HG03103 (cell line): ENCODE measurements at regions not wholly inside any gene's neighbourhood (a gene's known extent, or its start where the extent isn't known, plus 50 kb on each side); places are given as distances from the start of the nearest gene placed in this dataset.
"Not testable (repeated sequence)": the region's sequence is repeated elsewhere in the genome, so short reads cannot be mapped to it uniquely, and the experiment has no call there.

Experiments
- ATAC-seq: cut with Tn5 transposase; IDR thresholded peaks from one replicate; pipeline ENCODE4 v1.9.1; 2021; ENCODE audit warnings: low read depth; ENCODE audit not compliant: unreplicated experiment

DNA sequence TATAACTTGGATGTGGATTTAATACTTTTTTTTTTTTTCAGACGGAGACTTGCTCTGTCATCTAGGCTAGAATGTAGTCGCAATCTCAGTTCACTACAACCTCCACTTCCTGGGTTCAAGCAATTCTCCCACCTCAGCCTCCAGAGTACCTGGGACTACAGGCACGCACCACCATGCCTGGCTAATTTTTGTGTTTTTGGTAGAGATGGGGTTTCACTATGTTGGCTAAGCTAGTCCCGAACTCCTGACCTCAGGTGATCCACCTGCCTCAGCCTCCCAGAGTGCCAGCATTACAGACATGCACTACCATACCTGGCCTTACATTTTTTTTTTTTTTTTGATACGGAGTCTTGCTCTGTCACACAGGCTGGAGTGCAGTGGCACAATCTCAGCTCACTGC, 85.6 kb upstream of the BTN3A2 start:
- ATAC-seq, result not testable (repeated sequence)

DNA sequence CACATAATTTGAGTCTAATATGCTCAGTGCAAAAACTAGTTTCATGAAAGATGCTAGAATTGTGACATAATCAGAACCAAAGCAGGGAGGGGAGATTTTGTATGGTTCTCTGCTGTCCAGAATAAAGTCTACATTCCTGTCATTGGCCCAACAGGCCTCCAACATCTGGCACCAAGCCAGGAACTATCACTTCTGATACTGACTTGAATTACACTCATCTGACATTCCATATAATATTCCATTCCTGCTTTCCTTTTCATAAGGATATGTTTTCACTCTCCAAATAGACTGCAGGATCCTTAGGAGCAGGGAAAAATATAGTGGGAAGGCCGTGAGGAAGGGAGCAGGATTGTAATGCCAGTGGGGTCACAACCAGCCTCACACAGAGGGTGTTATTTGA, 84.6 kb upstream of the BTN3A2 start:
- no peak for ATAC-seq

DNA sequence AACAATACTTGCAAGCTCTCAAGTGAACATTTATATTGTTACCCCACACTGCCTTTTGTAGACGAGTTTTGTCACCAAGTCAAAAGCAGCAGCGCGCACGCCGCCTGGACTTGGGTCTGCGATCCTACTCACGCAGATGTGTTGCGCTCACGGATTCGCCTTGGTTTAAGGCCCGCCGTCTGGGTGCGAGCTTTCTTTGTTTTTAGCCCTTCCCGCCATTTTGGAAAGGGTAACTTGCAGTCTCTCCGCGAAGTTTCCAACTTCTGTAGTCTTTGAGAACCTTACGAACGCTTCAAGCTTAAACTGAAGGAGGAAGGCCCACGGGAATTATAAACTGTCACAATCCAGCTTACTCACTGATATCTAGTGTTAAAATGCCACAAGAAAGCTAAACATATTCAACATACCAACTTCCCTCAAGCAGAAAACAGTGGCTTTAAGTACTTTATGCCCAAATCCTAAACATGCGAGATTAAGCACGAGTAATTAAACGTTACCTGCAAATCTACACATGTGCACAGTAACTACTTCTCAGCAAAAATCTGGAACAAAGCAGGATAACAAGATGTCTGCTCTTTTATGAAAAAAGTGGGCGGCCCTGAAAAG, 80.4 kb upstream of the BTN3A2 start:
- no peak for ATAC-seq

DNA sequence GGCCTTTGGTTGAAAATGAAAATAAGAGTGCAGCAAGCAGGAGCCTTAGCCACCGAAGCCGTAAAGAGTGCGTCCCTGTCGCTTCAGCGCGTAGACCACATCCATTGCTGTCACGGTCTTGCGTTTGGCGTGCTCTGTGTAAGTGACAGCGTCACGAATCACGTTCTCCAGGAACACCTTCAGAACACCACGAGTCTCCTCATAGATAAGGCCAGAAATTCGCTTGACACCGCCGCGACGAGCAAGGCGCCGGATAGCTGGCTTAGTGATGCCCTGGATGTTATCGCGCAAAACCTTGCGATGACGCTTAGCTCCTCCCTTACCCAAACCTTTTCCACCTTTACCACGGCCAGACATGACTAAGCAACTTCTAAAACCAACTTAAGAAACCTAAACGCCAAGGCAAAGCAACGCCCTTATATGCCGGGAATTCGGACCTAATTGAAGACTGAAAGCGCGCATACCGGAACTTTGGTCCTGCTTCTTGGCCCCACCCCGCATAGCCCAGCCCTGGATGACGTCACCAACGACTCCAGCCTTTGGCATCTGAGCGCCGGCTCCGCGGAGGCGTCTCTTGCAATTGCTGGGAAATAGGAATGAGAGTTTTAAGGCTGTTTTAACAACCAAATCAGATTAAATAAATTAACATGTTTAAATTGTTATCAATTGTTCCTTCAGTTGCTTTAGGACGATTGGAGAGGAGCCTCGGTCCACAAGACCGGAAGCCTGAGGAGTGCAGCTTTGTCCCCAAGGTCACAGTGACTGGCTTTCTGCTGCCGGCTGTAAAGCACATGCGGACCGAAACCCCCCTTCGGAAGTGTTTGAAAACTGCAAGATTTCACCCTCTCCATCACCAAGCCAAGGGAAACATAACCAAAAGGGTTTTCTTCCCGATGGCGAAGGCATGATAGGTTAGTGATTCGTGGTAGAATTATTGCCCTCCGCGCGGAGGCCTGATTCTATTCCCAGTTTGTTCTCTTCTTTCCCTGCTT, 79.6 kb upstream of the BTN3A2 start:
- ATAC-seq, result peak; percentile 57

DNA sequence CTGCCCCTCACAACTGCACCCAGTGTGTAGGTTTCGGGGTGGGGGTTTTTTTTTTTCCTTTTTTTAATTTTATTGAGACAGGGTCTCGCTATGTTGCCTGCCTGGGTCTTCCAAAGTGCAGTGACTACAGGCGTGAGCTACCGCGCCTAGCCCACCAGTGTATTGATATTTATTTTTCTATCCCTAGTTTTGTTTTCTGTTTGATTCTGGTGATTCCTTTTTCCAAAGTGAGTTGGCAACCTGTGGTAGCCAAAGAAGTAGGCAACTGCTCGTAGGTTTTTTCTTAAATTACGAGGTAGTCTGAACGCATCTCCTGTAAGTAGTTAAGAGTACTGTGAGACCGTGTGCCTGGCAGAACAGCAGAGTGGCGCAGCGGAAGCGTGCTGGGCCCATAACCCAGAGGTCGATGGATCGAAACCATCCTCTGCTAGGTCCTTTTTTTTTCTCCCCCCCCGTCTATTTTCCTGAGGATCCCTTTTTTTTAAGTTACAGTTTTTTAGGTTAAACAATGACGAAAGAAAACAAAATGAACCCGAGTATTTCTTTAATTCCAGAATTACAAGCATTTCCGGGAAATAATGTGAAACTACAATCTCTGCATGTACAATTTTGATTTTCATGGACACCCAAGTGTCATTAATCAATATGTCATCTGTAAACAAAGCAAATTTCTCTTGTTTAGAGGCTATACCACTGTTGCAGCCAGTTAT, 78.7 kb upstream of the BTN3A2 start:
- ATAC-seq, result no peak

DNA sequence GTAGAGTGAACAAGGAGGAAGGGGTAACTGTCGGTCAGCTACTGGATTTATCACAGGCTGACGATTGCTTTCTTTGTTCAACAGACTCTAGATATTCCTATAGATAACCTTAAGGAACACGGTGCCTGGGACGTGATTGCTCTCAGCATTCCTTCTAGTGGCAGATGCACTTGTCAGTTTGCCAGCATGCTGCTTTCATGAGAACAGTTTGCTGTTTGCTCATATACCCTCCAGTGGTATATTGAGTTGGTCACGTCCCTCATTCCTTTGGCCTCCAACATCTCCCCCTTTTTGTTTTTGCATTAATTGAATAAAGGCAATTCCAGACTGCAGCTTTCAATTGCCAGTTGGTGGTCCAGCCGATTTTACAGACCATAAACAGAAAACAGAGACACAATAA, 76.8 kb upstream of the BTN3A2 start:
- ATAC-seq, result no peak

DNA sequence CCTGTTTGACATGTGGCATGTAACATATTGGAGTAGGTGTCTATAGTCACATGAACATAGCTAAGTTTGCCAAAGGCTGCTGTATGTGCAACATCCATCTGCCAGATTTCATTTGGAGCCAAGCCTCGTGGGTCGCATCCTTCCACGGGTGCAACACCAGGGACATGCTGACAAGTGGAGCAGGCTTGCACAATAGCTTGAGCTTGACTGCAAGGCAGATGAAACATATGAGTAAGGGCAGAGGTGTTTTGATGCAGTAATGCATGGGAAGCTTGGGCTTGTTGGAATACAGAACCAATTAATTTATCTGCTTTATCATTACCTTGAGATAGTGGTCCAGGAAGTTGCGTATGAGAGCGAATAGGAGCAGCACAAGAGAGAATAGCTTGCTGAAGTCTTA, 74.1 kb upstream of the BTN3A2 start:
- ATAC-seq, result no peak

DNA sequence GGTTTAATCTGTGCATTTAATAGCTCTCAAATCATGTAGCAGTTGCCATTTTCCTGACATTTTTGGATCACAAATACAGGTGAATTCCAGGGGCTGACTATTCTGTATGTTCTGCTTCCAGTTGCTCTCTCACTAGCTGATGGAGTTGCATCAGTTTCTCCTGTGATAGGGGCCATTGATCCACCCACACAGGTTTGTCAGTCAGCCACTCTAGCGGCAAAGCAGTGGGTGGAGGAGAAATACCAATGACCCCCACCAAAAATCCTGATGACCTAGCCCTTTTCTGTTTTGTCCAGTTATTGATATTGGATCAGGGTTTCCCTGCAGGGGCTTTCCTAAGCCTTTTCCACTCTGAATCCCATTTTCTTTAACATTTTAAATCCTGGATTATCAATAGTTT, 72.3 kb upstream of the BTN3A2 start:
- no peak for ATAC-seq

DNA sequence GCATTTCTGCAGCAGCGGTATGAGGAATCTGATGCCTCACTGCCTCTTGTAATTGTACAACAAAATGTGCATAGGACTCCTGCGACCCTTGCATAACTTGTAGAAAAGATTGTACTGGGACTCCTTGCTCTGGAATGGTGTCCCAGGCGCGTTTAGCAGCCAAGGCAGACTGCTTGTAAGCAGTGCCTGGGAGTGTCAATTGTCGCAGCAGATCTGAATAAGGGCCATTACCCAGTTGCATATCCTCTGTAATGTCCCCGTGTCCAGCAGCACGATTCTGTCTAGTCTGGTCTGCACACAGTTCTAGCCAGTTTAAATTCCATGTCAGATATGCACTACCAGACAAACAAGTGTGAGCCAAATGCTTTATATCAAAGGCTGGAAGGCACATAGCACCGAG, 70.7 kb upstream of the BTN3A2 start:
- no peak for ATAC-seq

DNA sequence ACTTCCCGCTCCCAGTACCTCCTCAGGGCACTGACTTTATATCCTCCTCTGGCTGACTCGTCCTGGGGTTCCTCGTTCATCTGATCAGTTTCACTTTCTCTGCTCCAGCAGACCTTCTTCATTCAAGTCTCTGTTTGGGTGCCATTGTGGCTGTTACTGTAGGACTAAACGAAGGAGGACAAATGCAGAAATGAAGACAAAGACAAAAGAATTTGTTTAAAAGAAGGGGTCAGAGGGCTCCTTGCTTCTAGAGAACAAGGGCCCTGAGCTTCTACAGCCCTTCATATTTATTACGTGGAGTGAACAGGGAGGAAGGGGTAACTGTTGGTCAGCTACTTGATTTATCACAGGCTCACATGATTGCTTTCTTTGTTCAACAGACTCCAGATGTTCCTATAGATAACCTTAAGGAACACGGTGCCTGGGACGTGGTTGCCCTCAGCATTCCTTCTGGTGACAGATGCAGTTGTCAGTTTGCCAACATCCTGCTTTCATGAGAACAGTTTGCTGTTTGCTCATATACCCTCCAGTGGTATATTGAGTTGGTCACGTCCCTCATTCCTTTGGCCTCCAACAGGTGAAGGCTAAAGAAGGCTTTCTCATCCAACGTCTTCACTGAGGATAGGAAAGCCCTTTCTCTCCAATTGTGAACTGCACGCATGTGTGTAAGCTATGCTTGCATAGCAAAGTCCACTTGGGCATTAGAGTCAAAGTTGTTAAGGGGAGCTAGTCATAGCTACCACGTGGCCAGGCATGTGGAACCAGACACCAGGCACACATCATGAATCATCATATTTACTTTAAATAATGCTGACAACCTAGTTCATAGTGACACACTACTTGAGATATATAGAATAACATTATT, 69.1 kb upstream of the BTN3A2 start:
- ATAC-seq, result no peak

DNA sequence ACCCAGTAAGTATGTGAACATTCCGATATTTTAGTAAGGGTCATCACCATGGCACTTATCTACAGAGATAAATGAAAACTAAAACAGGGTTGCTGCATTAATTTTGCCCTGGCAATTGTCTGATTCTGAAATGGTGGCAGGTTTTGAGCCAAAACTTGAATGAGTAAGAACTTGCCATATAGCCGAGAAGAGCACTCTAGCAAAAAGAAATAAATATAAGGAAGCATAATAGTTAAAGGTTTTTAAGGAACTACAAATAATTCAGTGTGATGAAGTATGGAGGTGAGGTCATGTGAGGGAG, 68.5 kb upstream of the BTN3A2 start:
- ATAC-seq, result no peak

DNA sequence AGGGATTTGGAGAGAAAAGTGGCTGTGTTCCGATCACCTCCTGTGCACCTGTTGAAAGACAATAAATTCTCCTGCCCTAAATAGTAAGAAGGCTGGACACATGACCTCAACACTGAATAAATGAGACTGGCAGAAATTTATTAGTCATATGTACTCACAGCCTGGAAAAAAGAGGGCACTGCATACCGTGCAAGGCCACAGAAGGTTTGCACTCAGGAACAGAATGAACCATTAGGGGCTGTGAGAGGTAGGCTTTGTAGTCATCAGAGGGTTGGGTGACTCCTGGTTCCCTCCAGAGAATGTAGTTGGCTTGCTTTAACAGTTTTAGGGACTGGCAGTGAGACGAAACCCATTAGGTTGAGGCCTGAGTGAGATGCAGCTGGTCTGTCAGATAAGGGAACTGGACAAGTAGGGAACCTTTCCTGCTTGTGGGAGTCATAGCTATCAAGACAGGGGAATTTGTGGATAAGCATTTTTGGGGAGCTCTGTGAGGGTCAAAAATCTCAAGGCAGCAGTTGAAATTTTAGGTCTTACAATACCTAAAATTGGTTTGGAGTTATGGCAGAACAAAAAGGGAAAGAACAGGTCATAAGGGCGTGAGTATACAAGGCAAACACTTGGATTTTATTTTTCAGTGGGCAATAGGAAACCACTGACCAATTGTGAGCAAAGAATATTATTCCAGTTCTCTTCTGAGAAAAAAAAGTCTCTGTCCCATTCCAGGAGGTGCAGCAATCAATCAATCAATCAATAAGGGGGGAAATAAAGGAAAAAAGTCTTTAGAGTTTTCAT, 67.9 kb upstream of the BTN3A2 start:
- ATAC-seq, result no peak

DNA sequence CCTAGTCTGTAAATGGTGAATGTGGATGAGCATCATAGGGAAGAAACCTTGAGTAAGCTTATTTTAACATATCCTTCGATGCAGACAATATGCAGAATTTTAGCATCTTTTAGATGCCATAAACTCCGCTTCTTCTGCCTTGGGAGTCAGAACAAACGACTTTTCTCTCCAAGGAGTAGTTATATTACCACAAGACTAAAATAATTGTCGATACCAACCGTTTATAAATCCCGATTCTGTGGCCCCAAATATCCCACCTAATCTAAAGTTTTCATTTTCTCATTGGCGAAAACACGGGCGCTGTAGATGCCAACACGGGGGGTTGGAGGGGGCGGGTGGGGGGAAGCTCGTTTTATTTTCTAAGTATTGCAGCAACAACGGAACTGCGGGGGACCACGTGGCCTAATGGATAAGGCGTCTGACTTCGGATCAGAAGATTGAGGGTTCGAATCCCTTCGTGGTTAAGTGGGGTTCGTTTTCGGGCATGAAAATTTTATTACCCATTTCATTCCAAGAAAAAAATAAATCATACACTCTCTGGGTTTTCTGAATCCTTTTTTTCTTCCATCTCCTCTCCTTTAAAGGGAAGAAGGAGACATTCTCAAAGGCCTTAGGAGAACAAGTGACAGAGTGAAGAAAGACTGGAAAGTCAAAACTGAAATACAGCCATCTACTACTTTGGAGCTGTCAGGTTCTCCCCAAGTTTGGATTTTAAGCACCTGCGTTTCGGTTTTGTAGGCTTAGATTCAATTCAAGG, 65.5 kb upstream of the BTN3A2 start:
- no peak for ATAC-seq

DNA sequence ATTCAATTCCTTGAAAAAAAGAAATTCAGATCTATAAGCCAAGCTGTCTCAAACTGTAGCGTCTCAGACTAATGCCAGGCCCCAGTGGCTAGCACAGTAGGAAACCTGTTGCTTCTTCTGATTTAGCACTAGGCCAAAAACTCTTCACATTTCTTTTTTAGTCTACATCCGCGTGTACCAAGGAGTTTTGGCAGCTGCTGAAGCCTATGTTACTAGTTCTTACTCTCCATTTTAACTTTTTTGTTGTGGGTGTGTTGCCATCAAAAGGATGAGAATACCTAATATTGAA, 65.0 kb upstream of the BTN3A2 start:
- ATAC-seq, result no peak

DNA sequence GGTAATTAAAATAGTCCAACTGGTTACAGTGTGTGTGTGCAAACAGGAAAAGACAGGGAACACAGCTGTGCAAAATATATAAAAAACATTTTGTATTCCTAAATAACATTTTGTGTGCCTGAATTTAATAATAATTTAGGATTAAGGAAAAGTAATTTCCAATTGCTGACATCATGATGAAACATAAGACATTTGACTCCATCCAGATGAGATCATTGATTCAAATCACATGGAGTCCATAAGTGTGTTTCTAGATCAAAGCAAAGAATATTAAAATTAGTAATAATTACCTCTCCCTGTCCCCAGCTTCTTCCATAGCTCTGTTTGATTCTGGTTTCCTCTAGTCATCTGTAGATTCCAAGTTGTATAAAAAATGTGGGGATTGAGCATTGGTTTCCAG, 64.6 kb upstream of the BTN3A2 start:
- no peak for ATAC-seq

DNA sequence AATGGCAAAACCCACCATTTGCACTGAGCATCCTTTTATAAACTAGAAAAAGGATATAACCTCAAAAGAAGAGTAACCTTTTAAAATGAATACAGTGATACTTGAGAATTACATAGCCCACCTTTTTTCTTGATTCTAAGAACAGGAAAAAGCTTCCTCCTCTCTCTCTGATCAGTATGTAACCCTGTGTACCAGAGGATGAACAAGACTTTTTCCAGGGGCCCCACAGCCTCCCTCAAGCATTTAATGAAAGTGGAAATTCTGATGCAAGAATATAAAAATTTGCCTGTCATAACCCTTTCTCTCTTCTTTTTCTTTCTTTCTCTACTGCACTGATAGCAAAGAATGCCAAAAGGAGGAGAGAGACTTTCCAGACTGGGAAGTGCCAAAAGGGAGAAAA, 64.2 kb upstream of the BTN3A2 start:
- no peak for ATAC-seq

DNA sequence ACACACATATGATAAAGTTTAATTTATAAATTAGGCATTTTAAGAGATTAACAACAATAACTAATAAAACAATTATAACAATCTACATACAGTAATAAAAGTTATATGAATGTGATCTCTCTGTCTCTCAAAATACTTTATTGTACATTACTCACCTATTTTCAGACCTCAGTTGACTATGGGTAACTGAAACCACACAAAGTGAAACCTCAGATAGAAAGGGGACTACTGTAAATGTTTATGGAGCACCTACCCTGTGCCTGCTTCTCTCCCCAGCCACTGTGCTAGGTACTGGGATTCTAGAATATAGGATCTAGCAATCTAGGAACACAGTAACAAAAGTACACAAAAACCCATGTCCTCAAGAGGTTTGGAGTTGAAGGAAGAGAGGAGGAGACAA, 63.4 kb upstream of the BTN3A2 start:
- no peak for ATAC-seq

DNA sequence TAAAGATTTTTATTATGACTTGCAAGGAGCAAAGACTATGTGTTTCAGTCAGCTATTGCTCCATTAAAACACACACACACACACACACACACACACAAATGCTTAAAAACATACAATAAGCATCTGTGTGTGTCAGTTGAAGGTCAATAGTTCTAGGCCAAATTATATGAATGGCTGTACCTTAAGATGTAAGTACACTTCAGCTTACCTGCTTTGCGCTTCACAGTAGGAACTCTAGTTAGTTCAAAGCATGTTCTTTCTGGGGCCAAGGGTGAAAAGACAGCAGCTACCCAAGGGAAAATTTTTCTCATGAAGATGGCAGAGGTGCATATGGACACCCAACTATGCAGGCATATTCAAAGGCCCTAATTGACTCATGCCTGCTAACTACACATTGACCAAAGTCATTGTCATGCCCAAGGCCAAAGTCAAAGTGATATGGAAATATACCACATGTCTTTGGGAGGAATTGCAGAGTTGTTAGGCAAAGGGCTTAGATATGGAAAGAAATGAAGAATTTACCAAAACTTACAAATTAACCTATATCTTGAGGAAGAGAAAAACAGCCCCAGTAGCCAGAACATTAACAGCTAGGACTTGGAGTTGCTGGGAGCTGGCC, 61.9 kb upstream of the BTN3A2 start:
- no peak for ATAC-seq

DNA sequence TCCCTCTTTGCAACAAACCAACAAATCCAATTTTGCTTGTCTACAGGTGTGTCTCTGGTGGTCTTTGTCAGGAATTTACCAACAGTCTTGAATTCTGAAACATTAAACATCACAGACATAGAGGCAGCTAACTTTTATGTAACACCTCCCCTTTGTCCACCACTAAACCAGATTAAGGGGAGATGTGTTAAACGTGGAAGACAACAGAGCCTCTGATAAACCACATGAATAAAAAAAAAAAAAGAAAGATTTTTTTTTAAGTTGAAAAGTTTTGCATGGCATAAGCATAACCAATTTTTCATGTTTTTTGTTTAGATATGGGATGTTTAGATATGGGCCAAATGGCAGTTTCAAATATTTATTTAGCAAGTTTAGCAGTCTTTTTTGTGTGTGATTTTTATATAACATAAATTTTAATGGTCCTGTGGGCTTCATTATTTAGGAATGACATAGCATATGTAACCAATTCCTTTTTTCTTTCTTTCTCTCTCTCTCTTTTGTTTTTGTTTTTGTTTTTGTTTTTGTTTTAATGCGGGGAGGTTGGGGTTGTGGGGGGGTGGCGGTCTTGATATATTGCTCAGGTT, 60.7 kb upstream of the BTN3A2 start:
- no peak for ATAC-seq
